ENCODE measurements at regions not wholly inside any gene's neighbourhood (a gene's known extent, or its start where the extent isn't known, plus 50 kb on each side); places are given as distances from the start of the nearest gene placed in this dataset.

- Histone ChIP-seq H3K27me3 (no peaks in the 10 kb centered on the region), H3K9me3 (no peaks in the 10 kb centered on the region), H3K4me1 (no peaks in the 10 kb centered on the region), H3K4me3 (no peak overlapping the region), H3K36me3 (no peaks in the 10 kb centered on the region), H3K27ac (no peak overlapping the region)
- TF ChIP-seq CTCF (IDR thresholded peaks at IDR 0.05), result no peak
- 64 to 80% methylated on average over 5 of the region's 5 CpGs for WGBS, 2 donors
- intact Hi-C loops (cut with DNase I), result loop anchor here in 1 of 3 donors (10.0 kb wide), 1 partner anchor 406 kb away; no protein-coding TSS in a partner anchor
- no peak for ATAC-seq
- DNase-seq, result no peak
- FAIRE-seq, result no peak
Observed at GRCh38 chr15:97868981-97869380, 91.5 kb upstream of the ARRDC4 start.

GRCh38 chr15:97870771-97871170, 89.7 kb upstream of the ARRDC4 start:
- no peak for TF ChIP-seq CTCF (IDR thresholded peaks at IDR 0.05)
- Histone ChIP-seq H3K27ac (no peak overlapping the region), H3K4me3 (no peak overlapping the region), H3K9me3 (no peaks in the 10 kb centered on the region), H3K27me3 (no peaks in the 10 kb centered on the region), H3K36me3 (no peaks in the 10 kb centered on the region), H3K4me1 (no peaks in the 10 kb centered on the region)
- no peak for ATAC-seq
- intact Hi-C loops (cut with DNase I), result no loop called here
- FAIRE-seq, result no peak
- 92 to 97% methylated on average over 3 of the region's 3 CpGs for WGBS, 2 donors
- DNase-seq, result no peak

- no peak for DNase-seq
- H3K27me3 ChIP-seq, result no peaks in the 10 kb centered on the region
- TF ChIP-seq CTCF (IDR thresholded peaks at IDR 0.05), result no peak
- no peaks in the 10 kb centered on the region for H3K4me1 ChIP-seq
- no peaks in the 10 kb centered on the region for H3K9me3 ChIP-seq
- H3K4me3 ChIP-seq, result no peak overlapping the region
- WGBS, 2 donors, result 82 to 84% methylated on average over 12 of the region's 12 CpGs
- H3K36me3 ChIP-seq, result no peaks in the 10 kb centered on the region
- intact Hi-C loops (cut with DNase I), result no loop called here
- no peak for ATAC-seq
- H3K27ac ChIP-seq, result no peak overlapping the region
- no peak for FAIRE-seq
Observed at GRCh38 chr15:97874139-97874538, 86.4 kb upstream of the ARRDC4 start.

GRCh38 chr15:97875025-97875512, 85.4 kb upstream of the ARRDC4 start:
- Histone ChIP-seq H3K4me1 (no peaks in the 10 kb centered on the region), H3K4me3 (peak overlapping the region in 3 of 4 donors; percentile 10 to 41 (median 24)), H3K27ac (no peak overlapping the region), H3K9me3 (no peaks in the 10 kb centered on the region), H3K27me3 (no peaks in the 10 kb centered on the region), H3K36me3 (no peaks in the 10 kb centered on the region)
- intact Hi-C loops (cut with DNase I), result no loop called here
- WGBS, 2 donors, result 33 to 47% methylated on average over 6 of the region's 6 CpGs
- DNase-seq (no peak), ATAC-seq (peak in 3 of 4 donors; percentile 45 to 60 (median 48)), FAIRE-seq (no peak)
- no peak for TF ChIP-seq CTCF (IDR thresholded peaks at IDR 0.05)

- no peaks in the 10 kb centered on the region for H3K36me3 ChIP-seq
- H3K9me3 ChIP-seq, result no peaks in the 10 kb centered on the region
- DNase-seq (peak; percentile 4 to 90 (median 47)), ATAC-seq (peak; percentile 79 to 93 (median 86)), FAIRE-seq (no peak)
- no peaks in the 10 kb centered on the region for H3K4me1 ChIP-seq
- H3K27me3 ChIP-seq, result no peaks in the 10 kb centered on the region
- intact Hi-C loops (cut with DNase I), result no loop called here
- WGBS, 2 donors, result 50% methylated on average over 49 of the region's 49 CpGs
- no peak overlapping the region for H3K27ac ChIP-seq
- TF ChIP-seq CTCF (IDR thresholded peaks at IDR 0.05), result peak in 2 of 4 donors; percentile 18 to 31
- H3K4me3 ChIP-seq, result peak overlapping the region in 3 of 4 donors; percentile 10 to 41 (median 24)
Observed at GRCh38 chr15:97875513-97876280, 84.8 kb upstream of the ARRDC4 start.
